ENCODE measurements at regions not wholly inside any gene's neighbourhood (a gene's known extent, or its start where the extent isn't known, plus 50 kb on each side); places are given as distances from the start of the nearest gene placed in this dataset.
A peak's percentile ranks its signal among the peaks of the same experiment; 100 is the strongest.

GRCh38 chr18:50506362-50506761 is 53.5 kb upstream of the MAPK4 start:
- Histone ChIP-seq H3K4me3 (no peak overlapping the region), H3K9me3 (peaks cover 0 to 4% (median 0%) of the 10 kb centered on the region in 12 donors), H3K27ac (no peak overlapping the region), H3K27me3 (no peaks in the 10 kb centered on the region), H3K4me1 (no peaks in the 10 kb centered on the region), H3K36me3 (no peaks in the 10 kb centered on the region)
- no peak for DNase-seq
- no peak for ATAC-seq
- intact Hi-C loops (cut with DNase I), result loop anchor here in 7 of 10 donors (2.0 to 5.0 kb wide), 4 partner anchors 276 to 361 kb away; no protein-coding TSS in a partner anchor
- TF ChIP-seq CTCF (IDR thresholded peaks at IDR 0.05) (no peak), POLR2A (IDR thresholded peaks at IDR 0.05) (no peak)
- 60 to 74% (median 73%) methylated on average over 2 of the region's 2 CpGs for WGBS, 4 donors

- Histone ChIP-seq H3K4me3 (no peak overlapping the region), H3K9me3 (peaks cover 0 to 4% (median 0%) of the 10 kb centered on the region in 12 donors), H3K27me3 (no peaks in the 10 kb centered on the region), H3K4me1 (no peaks in the 10 kb centered on the region), H3K36me3 (no peaks in the 10 kb centered on the region), H3K27ac (no peak overlapping the region)
- ATAC-seq (peak; percentile 80 to 91 (median 90)), DNase-seq (peak in 4 of 5 donors; percentile 21 to 55 (median 30))
- TF ChIP-seq POLR2A (IDR thresholded peaks at IDR 0.05) (no peak), CTCF (IDR thresholded peaks at IDR 0.05) (peak; percentile 23 to 70 (median 58))
- 34 to 48% (median 37%) methylated on average over 4 of the region's 4 CpGs for WGBS, 4 donors
- intact Hi-C loops (cut with DNase I), result loop anchor here (1.0 to 5.0 kb wide), 7 partner anchors 275 to 360 kb away; no protein-coding TSS in a partner anchor
Observed at GRCh38 chr18:50507120-50507590, 52.7 kb upstream of the MAPK4 start.

GRCh38 chr18:50508228-50508627 is 51.7 kb upstream of the MAPK4 start:
- intact Hi-C loops (cut with DNase I), result loop anchor here in 5 of 10 donors (5.0 kb wide), 2 partner anchors 274 to 359 kb away; no protein-coding TSS in a partner anchor
- no peak overlapping the region for H3K27ac ChIP-seq
- no peak overlapping the region for H3K4me3 ChIP-seq
- ATAC-seq (no peak), DNase-seq (no peak)
- WGBS, 4 donors, result 89 to 98% (median 95%) methylated on average over 1 of the region's 1 CpG
- H3K27me3 ChIP-seq, result no peaks in the 10 kb centered on the region
- TF ChIP-seq POLR2A (IDR thresholded peaks at IDR 0.05) (no peak), CTCF (IDR thresholded peaks at IDR 0.05) (no peak)
- H3K4me1 ChIP-seq, result no peaks in the 10 kb centered on the region
- H3K36me3 ChIP-seq, result no peaks in the 10 kb centered on the region
- peaks cover 0 to 4% (median 0%) of the 10 kb centered on the region in 12 donors for H3K9me3 ChIP-seq

- no peaks in the 10 kb centered on the region for H3K36me3 ChIP-seq
- 72 to 83% (median 77%) methylated on average over 4 of the region's 4 CpGs for WGBS, 4 donors
- H3K4me3 ChIP-seq, result no peak overlapping the region
- no peak for DNase-seq
- intact Hi-C loops (cut with DNase I), result loop anchor here in 5 of 10 donors (5.0 kb wide), 2 partner anchors 273 to 358 kb away; no protein-coding TSS in a partner anchor
- TF ChIP-seq POLR2A (IDR thresholded peaks at IDR 0.05) (no peak), CTCF (IDR thresholded peaks at IDR 0.05) (no peak)
- no peak overlapping the region for H3K27ac ChIP-seq
- no peaks in the 10 kb centered on the region for H3K4me1 ChIP-seq
- ATAC-seq, result no peak
- H3K9me3 ChIP-seq, result peaks cover 0 to 4% (median 0%) of the 10 kb centered on the region in 12 donors
- H3K27me3 ChIP-seq, result no peaks in the 10 kb centered on the region
Observed at GRCh38 chr18:50509012-50509411, 50.9 kb upstream of the MAPK4 start.

Data from heart left ventricle (tissue), 16 donors.